Kidney epithelial cell (primary cell): ENCODE measurements at regions not wholly inside any gene's neighbourhood (a gene's known extent, or its start where the extent isn't known, plus 50 kb on each side); places are given as distances from the start of the nearest gene placed in this dataset.

Experiments used
- DNase-seq: peaks from one replicate; pipeline ENCODE4 v3.0.0-alpha.2; 2010; ENCODE audit warnings: low read depth
- H3K27me3 ChIP-seq: 2 replicates; pipeline ENCODE4 v1.6.0; 2011; ENCODE audit warnings: low read length; ENCODE audit not compliant: control insufficient read depth, insufficient read depth
- H3K36me3 ChIP-seq: 2 replicates; pipeline ENCODE4 v1.5.1; 2011; ENCODE audit warnings: low read length; ENCODE audit not compliant: control insufficient read depth, insufficient read depth
- H3K4me3 ChIP-seq: 2 replicates; pipeline ENCODE4 v1.5.1; 2011; ENCODE audit warnings: low read depth, mild to moderate bottlenecking, control low read depth, low read length
- CTCF ChIP-seq: IDR thresholded peaks from 2 replicates; pipeline ENCODE4 v1.5.1; 2011; ENCODE audit warnings: mild to moderate bottlenecking, moderate library complexity, low read length, control low read depth, inconsistent platforms; ENCODE audit not compliant: insufficient read depth, poor library complexity, severe bottlenecking

- no peak for TF ChIP-seq CTCF
- Histone ChIP-seq H3K27me3 (no peaks in the 10 kb centered on the region), H3K36me3 (no peaks in the 10 kb centered on the region), H3K4me3 (no peak overlapping the region)
- DNase-seq = no peak
Measured at GRCh38 chr2:150147889-150148683, 339.4 kb downstream of the RND3 start.

- H3K36me3 ChIP-seq = no peaks in the 10 kb centered on the region
- H3K4me3 ChIP-seq = no peak overlapping the region
- H3K27me3 ChIP-seq = no peaks in the 10 kb centered on the region
- TF ChIP-seq CTCF = no peak
- no peak for DNase-seq
Measured at GRCh38 chr2:150146879-150147278, 340.6 kb downstream of the RND3 start.

GRCh38 chr2:150145299-150145692, 342.2 kb downstream of the RND3 start:
- Histone ChIP-seq H3K27me3 (no peaks in the 10 kb centered on the region), H3K36me3 (no peaks in the 10 kb centered on the region), H3K4me3 (no peak overlapping the region)
- DNase-seq = no peak
- no peak for TF ChIP-seq CTCF

GRCh38 chr2:150144546-150145298, 342.7 kb downstream of the RND3 start:
- no peaks in the 10 kb centered on the region for H3K27me3 ChIP-seq
- H3K36me3 ChIP-seq = no peaks in the 10 kb centered on the region
- TF ChIP-seq CTCF = no peak
- no peak for DNase-seq
- H3K4me3 ChIP-seq = no peak overlapping the region

GRCh38 chr2:150143087-150143536, 344.4 kb downstream of the RND3 start:
- Histone ChIP-seq H3K36me3 (no peaks in the 10 kb centered on the region), H3K27me3 (no peaks in the 10 kb centered on the region), H3K4me3 (no peak overlapping the region)
- TF ChIP-seq CTCF = no peak
- DNase-seq = no peak
